ENCODE measurements at regions not wholly inside any gene's neighbourhood (a gene's known extent, or its start where the extent isn't known, plus 50 kb on each side); places are given as distances from the start of the nearest gene placed in this dataset.

DNA sequence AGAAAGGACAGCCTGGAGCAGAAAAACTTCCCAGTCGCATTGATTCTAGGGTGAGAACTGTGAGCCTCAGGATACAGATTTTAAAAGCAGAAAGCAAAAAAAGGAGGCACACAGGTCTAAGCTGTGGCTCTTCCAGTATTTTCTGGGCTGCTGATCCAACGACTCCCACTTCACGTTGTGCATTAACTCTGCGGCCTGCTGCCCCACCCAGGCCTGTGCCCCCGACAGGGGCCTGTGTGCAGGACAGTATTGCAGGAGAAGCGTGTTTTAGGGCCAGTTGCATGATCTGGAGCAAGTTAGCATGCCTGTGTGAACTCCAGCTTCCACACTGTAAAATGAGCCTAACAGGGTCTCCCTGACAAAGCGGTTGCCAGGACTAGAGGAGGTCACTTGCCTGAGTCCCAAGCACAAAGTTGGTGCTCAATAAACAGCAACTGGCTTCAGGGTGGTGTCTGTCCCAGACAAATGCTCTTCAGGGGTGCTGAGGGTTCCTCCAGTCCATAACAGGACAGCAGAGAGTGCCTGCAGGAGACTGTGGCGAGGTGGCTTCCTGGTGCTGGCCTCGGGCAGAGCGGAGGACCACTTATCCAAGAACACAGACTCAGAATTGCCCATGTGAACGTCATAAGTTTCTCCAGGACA lies 66.8 kb upstream of the RAB4A start:
- TF ChIP-seq, protein P1, sequence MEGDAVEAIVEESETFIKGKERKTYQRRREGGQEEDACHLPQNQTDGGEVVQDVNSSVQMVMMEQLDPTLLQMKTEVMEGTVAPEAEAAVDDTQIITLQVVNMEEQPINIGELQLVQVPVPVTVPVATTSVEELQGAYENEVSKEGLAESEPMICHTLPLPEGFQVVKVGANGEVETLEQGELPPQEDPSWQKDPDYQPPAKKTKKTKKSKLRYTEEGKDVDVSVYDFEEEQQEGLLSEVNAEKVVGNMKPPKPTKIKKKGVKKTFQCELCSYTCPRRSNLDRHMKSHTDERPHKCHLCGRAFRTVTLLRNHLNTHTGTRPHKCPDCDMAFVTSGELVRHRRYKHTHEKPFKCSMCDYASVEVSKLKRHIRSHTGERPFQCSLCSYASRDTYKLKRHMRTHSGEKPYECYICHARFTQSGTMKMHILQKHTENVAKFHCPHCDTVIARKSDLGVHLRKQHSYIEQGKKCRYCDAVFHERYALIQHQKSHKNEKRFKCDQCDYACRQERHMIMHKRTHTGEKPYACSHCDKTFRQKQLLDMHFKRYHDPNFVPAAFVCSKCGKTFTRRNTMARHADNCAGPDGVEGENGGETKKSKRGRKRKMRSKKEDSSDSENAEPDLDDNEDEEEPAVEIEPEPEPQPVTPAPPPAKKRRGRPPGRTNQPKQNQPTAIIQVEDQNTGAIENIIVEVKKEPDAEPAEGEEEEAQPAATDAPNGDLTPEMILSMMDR (IDR thresholded peaks at IDR 0.05 in 4 of 5, conservative IDR thresholded peaks at IDR 0.05 in 1 of 5) = no peak
- no peak for TF ChIP-seq POLR2A (IDR thresholded peaks at IDR 0.05)

Data from gastrocnemius medialis (tissue), 4 donors.